Adipocyte (in vitro differentiated cells): ENCODE measurements at regions not wholly inside any gene's neighbourhood (a gene's known extent, or its start where the extent isn't known, plus 50 kb on each side); places are given as distances from the start of the nearest gene placed in this dataset.
"Not testable (repeated sequence)": the region's sequence is repeated elsewhere in the genome, so short reads cannot be mapped to it uniquely, and the experiment has no call there.

Experiments
- DNase-seq: peaks from one replicate; pipeline ENCODE4 v3.0.0-alpha.2; 2015; ENCODE audit warnings: low read depth
- H3K27me3 ChIP-seq: replicated peaks from 2 replicates; pipeline ENCODE4 v1.7.0; 2013; ENCODE audit warnings: mild to moderate bottlenecking, low read length, moderate library complexity; ENCODE audit not compliant: control insufficient read depth, insufficient read depth
- H3K36me3 ChIP-seq: 2 replicates; pipeline ENCODE4 v1.7.0; 2013; ENCODE audit warnings: low read length, mild to moderate bottlenecking, moderate library complexity; ENCODE audit not compliant: control insufficient read depth, insufficient read depth, severe bottlenecking
- H3K4me1 ChIP-seq: 2 replicates; pipeline ENCODE4 v1.7.0; 2013; ENCODE audit warnings: mild to moderate bottlenecking, low read length, moderate library complexity; ENCODE audit not compliant: control insufficient read depth, insufficient read depth
- H3K4me3 ChIP-seq: 2 replicates; pipeline ENCODE4 v1.7.0; 2013; ENCODE audit warnings: mild to moderate bottlenecking, low read length, moderate library complexity
- H3K9ac ChIP-seq: 2 replicates; pipeline ENCODE4 v1.7.0; 2013; ENCODE audit warnings: mild to moderate bottlenecking, low read length, moderate library complexity
- H3K9me3 ChIP-seq: 2 replicates; pipeline ENCODE4 v1.7.0; 2013; ENCODE audit warnings: mild to moderate bottlenecking, low read length, moderate library complexity; ENCODE audit not compliant: control insufficient read depth

- Histone ChIP-seq H3K9ac (no peak overlapping the region), H3K27me3 (no peaks in the 10 kb centered on the region), H3K9me3 (no peaks in the 10 kb centered on the region), H3K36me3 (no peaks in the 10 kb centered on the region), H3K4me3 (no peak overlapping the region), H3K4me1 (peaks cover 3% of the 10 kb centered on the region)
- DNase-seq, result peak; percentile 27
Observed at GRCh38 chr13:48808683-48809082, 155.0 kb downstream of the CYSLTR2 start.

- H3K4me1 ChIP-seq, result peaks cover 3% of the 10 kb centered on the region
- H3K9ac ChIP-seq, result no peak overlapping the region
- no peaks in the 10 kb centered on the region for H3K36me3 ChIP-seq
- no peaks in the 10 kb centered on the region for H3K9me3 ChIP-seq
- H3K27me3 ChIP-seq, result no peaks in the 10 kb centered on the region
- DNase-seq, result no peak
- H3K4me3 ChIP-seq, result no peak overlapping the region
Observed at GRCh38 chr13:48810013-48810412, 156.3 kb downstream of the CYSLTR2 start.

GRCh38 chr13:48813518-48813917 is 159.8 kb downstream of the CYSLTR2 start:
- DNase-seq, result no peak
- Histone ChIP-seq H3K27me3 (no peaks in the 10 kb centered on the region), H3K36me3 (no peaks in the 10 kb centered on the region), H3K9me3 (no peaks in the 10 kb centered on the region), H3K9ac (no peak overlapping the region), H3K4me1 (peaks cover 13% of the 10 kb centered on the region), H3K4me3 (no peak overlapping the region)

GRCh38 chr13:48816700-48817099 is 159.0 kb upstream of the FNDC3A start:
- no peaks in the 10 kb centered on the region for H3K36me3 ChIP-seq
- H3K4me3 ChIP-seq, result peak overlapping the region; percentile 15
- no peak overlapping the region for H3K9ac ChIP-seq
- peaks cover 36% of the 10 kb centered on the region for H3K4me1 ChIP-seq
- no peaks in the 10 kb centered on the region for H3K9me3 ChIP-seq
- H3K27me3 ChIP-seq, result no peaks in the 10 kb centered on the region
- no peak for DNase-seq

- no peaks in the 10 kb centered on the region for H3K9me3 ChIP-seq
- no peak for DNase-seq
Observed at GRCh38 chr13:48817166-48817802, 158.4 kb upstream of the FNDC3A start.

GRCh38 chr13:48818495-48819356 is 157.0 kb upstream of the FNDC3A start:
- Histone ChIP-seq H3K36me3 (no peaks in the 10 kb centered on the region), H3K4me3 (peak overlapping the region; percentile 25), H3K27me3 (no peaks in the 10 kb centered on the region), H3K4me1 (peaks cover 36% of the 10 kb centered on the region), H3K9ac (peak overlapping the region; percentile 31), H3K9me3 (no peaks in the 10 kb centered on the region)
- DNase-seq, result peak; percentile 88

More at GRCh38 chr13:48817166-48817802, 158.4 kb upstream of the FNDC3A start:
- peaks cover 36% of the 10 kb centered on the region for H3K4me1 ChIP-seq
- no peaks in the 10 kb centered on the region for H3K36me3 ChIP-seq
- no peaks in the 10 kb centered on the region for H3K27me3 ChIP-seq
- peak overlapping the region; percentile 7 for H3K9ac ChIP-seq
- H3K4me3 ChIP-seq, result peak overlapping the region; percentile 15

GRCh38 chr13:48819376-48819775 is 156.3 kb upstream of the FNDC3A start:
- Histone ChIP-seq H3K36me3 (no peaks in the 10 kb centered on the region), H3K4me1 (peaks cover 36% of the 10 kb centered on the region), H3K27me3 (no peaks in the 10 kb centered on the region), H3K4me3 (peak overlapping the region; percentile 16), H3K9me3 (no peaks in the 10 kb centered on the region), H3K9ac (no peak overlapping the region)
- DNase-seq, result peak; percentile 46

GRCh38 chr13:48819899-48820298 is 155.8 kb upstream of the FNDC3A start:
- H3K4me1 ChIP-seq, result peaks cover 36% of the 10 kb centered on the region
- no peak overlapping the region for H3K9ac ChIP-seq
- no peaks in the 10 kb centered on the region for H3K36me3 ChIP-seq
- no peaks in the 10 kb centered on the region for H3K27me3 ChIP-seq
- H3K9me3 ChIP-seq, result no peaks in the 10 kb centered on the region
- no peak for DNase-seq
- H3K4me3 ChIP-seq, result no peak overlapping the region

- H3K27me3 ChIP-seq, H3K4me3 ChIP-seq, DNase-seq, H3K36me3 ChIP-seq, H3K9ac ChIP-seq: not testable (repeated sequence)
- peaks cover 23% of the 10 kb centered on the region for H3K4me1 ChIP-seq
- H3K9me3 ChIP-seq, result peaks cover 14% of the 10 kb centered on the region
Observed at GRCh38 chr13:48823526-48823925, 152.2 kb upstream of the FNDC3A start.

GRCh38 chr13:48826039-48826438 is 149.7 kb upstream of the FNDC3A start:
- DNase-seq, result no peak
- H3K4me3 ChIP-seq, result no peak overlapping the region
- H3K4me1 ChIP-seq, result no peaks in the 10 kb centered on the region
- no peaks in the 10 kb centered on the region for H3K36me3 ChIP-seq
- H3K9me3 ChIP-seq, result peaks cover 14% of the 10 kb centered on the region
- no peaks in the 10 kb centered on the region for H3K27me3 ChIP-seq
- H3K9ac ChIP-seq, result no peak overlapping the region

GRCh38 chr13:48826922-48827454 is 148.7 kb upstream of the FNDC3A start:
- not testable (repeated sequence) for H3K27me3 ChIP-seq, H3K4me1 ChIP-seq, DNase-seq, H3K36me3 ChIP-seq, H3K4me3 ChIP-seq, H3K9ac ChIP-seq
- H3K9me3 ChIP-seq, result peaks cover 18% of the 10 kb centered on the region
